ENCODE measurements at regions not wholly inside any gene's neighbourhood (a gene's known extent, or its start where the extent isn't known, plus 50 kb on each side); places are given as distances from the start of the nearest gene placed in this dataset.
A peak's percentile ranks its signal among the peaks of the same experiment; 100 is the strongest.

GRCh38 chr13:107258599-107259187, 690.8 kb upstream of the ARGLU1 start:
- no peak for DNase-seq (ENCODE audit: low read depth, low spot score)

DNA sequence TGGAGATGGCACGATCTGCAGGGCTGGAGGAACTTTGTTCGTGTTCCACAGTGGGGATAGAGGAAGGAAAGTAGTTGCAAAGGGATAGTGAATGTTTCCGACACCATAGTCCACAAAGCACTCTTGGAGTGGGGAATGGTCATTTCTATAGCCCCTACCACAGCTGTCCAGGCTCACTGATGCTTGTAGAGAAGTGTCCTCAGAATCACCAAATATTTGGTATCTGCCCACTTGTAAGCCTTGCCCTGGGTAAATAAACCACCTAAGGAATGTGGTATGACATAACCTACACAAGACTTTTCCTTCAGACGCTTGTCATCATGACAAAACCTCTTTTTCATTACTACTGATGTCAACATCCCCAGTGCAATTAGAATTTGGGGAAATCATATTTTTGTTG, 686.5 kb upstream of the ARGLU1 start:
- no peak for DNase-seq (ENCODE audit: low read depth, low spot score)

DNA sequence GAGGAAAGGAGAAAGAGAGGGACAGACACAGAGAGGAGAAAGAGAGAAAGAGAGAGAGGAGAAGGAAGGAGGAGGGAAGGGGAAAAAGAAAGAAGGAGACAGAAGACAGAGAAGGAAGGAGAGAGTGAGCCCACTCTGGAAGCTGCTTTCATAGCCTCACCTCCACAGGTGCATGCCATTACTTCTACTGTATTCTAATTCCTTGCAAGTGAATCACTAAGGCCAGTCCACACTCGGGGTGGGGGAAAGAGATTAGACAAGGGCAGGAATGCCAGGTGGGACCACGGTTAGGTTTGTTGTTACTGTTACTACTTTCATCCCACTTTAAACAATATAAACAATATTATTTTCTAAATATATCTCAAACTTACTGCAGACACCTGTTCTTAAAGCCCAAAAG, 684.5 kb upstream of the ARGLU1 start:
- DNase-seq (ENCODE audit: low read depth, low spot score), result no peak

- DNase-seq (ENCODE audit: low read depth, low spot score), result no peak
Measured at GRCh38 chr13:107252021-107252420, 684.1 kb upstream of the ARGLU1 start.

GRCh38 chr13:107251341-107251740, 683.4 kb upstream of the ARGLU1 start:
- DNase-seq (ENCODE audit: low read depth, low spot score), result peak; percentile 53

DNA sequence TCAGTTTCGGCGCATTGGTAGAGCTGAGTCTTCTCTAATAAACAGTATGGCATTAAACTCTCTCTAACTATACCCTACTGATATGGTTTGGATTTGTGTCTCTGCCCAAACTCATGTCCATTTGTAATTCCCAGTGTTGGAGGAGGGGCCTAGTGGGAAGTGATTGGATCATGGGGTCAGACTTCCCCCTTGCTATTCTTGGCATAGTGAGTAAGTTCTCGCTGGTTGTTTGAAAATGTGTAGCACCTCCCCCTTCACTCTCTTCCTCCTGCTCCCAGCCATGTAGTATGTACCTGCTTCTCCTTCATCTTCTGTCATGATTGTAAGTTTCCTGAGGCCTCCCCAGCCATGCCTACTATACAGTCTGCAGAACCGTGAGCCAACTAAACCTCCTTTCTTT, 682.7 kb upstream of the ARGLU1 start:
- DNase-seq (ENCODE audit: low read depth, low spot score), result no peak

- no peak for DNase-seq (ENCODE audit: low read depth, low spot score)
Measured at GRCh38 chr13:107244241-107244640, 676.3 kb upstream of the ARGLU1 start.

- no peak for DNase-seq (ENCODE audit: low read depth, low spot score)
Measured at GRCh38 chr13:107242138-107242537, 674.2 kb upstream of the ARGLU1 start.

DNA sequence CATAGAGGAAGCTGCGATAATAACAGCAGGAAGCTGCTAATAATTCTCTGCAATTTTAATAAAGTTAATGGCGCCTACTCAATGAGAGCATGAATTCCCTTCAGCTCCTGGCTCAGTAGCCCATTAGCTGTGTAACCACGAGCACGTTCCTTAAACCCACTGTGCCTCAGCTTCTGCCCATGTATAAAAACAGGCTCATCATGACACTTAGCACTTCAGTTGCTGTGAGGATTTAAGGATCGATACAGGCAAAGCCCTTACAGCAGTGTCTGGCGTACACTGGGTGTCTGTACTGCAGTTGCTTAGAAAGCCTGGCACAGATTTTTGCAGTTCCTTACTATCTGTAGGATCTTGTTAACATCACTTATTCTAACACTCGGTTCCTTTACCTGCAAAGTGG, 673.4 kb upstream of the ARGLU1 start:
- DNase-seq (ENCODE audit: low read depth, low spot score), result no peak

- DNase-seq (ENCODE audit: low read depth, low spot score), result no peak
Measured at GRCh38 chr13:107239213-107239612, 671.3 kb upstream of the ARGLU1 start.

DNA sequence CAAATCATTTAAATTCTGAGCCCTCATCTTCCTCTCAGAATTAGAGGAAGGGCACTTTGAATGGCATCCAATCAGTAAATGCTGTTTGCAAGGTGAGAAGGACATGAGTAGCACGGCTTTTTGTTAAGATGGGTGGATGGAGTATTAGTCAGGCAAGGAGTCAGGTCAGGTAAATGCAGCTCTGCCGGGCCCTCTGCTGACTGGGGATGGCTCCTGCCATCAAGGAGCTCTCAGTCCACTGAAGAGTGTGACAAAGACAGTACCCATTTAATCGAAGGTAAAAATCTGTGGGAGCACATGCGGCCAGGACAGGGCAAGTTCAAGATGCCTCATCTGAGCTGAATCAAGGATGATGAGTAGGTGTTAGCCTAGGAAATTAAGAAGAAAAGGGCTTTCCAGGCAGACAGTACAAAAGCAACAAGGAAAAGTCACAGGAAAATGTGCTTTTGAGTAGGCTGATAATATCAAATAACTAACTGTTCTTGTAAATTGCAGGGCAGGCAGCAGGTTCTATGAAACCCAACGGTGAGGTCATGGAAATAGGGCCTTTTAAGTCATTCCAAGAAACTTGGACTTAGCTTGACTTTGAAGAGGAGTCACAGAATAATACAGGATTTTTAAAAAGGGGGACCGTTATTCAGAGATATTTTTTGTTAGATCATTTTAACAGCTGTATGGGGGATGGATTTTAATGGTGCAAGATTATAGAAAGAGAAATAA, 670.5 kb upstream of the ARGLU1 start:
- no peak for DNase-seq (ENCODE audit: low read depth, low spot score)

- peak; percentile 21 for DNase-seq (ENCODE audit: low read depth, low spot score)
Measured at GRCh38 chr13:107234319-107235073, 666.6 kb upstream of the ARGLU1 start.

- DNase-seq (ENCODE audit: low read depth, low spot score), result no peak
Measured at GRCh38 chr13:107233541-107233940, 665.6 kb upstream of the ARGLU1 start.

GRCh38 chr13:107231944-107232343, 664.0 kb upstream of the ARGLU1 start:
- no peak for DNase-seq (ENCODE audit: low read depth, low spot score)

- no peak for DNase-seq (ENCODE audit: low read depth, low spot score)
Measured at GRCh38 chr13:107223867-107224266, 655.9 kb upstream of the ARGLU1 start.

DNA sequence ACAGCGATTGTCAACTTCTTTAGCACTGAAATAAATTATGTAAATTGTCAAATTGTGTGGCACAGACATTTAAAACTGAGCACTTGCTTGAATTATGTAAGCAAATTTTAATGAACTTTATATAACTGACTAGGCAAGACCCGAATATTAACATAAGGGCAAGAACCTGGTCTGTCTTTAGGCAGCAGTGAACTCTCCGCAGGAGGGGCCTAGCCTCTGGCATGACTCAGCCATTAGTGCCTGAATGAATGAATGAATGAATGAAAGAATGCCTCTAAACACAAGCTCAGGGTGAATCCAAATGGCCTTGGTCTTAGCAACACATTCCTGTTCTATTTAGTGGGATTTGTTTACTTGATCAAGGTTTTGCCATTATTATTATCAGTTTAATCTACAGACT, 654.7 kb upstream of the ARGLU1 start:
- DNase-seq (ENCODE audit: low read depth, low spot score), result no peak

GRCh38 chr13:107220245-107220644, 652.3 kb upstream of the ARGLU1 start:
- DNase-seq (ENCODE audit: low read depth, low spot score), result no peak

DNA sequence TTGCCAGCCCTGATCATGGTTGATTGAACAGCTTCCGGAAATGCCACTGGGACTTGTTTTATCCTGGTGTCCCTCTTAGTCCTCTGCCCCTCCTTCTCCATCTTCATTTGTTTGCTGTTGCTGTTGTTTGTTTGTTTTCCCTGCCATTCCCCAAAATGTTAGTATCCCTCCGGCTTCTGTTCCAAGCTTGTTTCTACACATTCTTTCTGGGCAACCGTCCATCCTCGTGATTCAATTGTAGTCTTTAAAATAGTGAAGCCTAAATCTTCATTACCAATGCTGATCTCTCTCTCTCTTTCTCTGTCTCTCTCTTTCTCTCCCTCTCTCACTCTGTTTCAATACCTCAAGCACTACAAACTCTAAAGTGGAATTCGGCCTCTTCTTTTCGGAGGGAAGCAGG, 649.3 kb upstream of the ARGLU1 start:
- no peak for DNase-seq (ENCODE audit: low read depth, low spot score)

GRCh38 chr13:107216046-107216755, 648.3 kb upstream of the ARGLU1 start:
- DNase-seq (ENCODE audit: low read depth, low spot score), result no peak

- peak; percentile 93 for DNase-seq (ENCODE audit: low read depth, low spot score)
Measured at GRCh38 chr13:107211073-107211472, 643.1 kb upstream of the ARGLU1 start.

DNA sequence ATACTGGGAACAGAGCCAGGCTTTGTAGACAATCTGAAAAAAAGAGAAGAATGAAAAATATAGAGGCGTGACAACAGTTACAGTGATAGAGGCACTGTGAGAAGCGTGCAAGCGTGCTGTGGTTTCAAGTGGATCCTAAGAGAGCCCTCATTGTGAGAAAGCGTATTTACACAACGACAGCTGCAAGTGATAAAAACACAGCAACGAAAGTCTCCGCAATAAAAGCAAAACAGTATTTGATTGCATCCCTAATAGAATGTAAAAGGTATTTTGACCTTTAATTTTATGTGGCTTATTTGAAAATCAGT, 642.7 kb upstream of the ARGLU1 start:
- no peak for DNase-seq (ENCODE audit: low read depth, low spot score)
